Stimulated activated CD4-positive, alpha-beta T cell treated with anti-CD3 and anti-CD28 coated beads, Interleukin-4, amount 100 ng/mL, for 4 hours (primary cell): ENCODE measurements at regions not wholly inside any gene's neighbourhood (a gene's known extent, or its start where the extent isn't known, plus 50 kb on each side); places are given as distances from the start of the nearest gene placed in this dataset.
"Not testable (repeated sequence)": the region's sequence is repeated elsewhere in the genome, so short reads cannot be mapped to it uniquely, and the experiment has no call there.

Source experiments
- DNase-seq, 2 experiments: peaks; one replicate each; pipeline ENCODE4 v3.0.0-alpha.2; 2020

DNA sequence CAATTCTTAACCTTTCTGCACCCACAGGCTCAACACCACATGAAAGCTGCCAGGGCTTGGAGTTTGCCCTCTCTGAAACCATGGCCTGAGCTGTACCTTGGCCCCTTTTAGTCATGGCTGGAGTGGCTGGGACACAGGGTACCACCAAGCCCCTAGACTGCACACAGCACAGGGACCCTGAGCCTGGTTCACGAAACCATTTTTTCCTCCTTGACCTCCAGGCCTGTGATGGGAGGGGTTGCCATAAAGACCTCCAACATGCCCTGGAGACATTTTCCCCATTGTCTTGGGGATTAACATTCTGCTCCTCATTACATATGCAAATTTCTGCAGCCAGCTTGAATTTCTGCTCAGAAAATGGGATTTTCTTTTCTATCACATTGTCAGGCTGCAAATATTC lies 113.4 kb downstream of the XPNPEP1 start:
- not testable (repeated sequence) for DNase-seq

DNA sequence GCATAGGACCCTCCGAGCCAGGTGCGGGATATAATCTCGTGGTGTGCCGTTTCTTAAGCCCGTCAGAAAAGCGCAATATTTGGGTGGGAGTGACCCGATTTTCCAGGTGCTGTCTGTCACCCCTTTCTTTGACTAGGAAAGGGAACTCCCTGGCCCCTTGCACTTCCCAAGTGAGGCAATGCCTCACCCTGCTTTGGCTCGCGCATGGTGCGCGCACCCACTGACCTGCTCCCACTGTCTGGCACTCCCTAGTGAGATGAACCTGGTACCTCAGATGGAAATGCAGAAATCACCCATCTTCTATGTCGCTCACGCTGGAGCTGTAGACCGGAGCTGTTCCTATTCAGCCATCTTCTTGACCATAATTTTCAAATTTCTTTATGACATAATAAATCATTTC lies 122.1 kb downstream of the XPNPEP1 start:
- DNase-seq, result not testable (repeated sequence)

DNA sequence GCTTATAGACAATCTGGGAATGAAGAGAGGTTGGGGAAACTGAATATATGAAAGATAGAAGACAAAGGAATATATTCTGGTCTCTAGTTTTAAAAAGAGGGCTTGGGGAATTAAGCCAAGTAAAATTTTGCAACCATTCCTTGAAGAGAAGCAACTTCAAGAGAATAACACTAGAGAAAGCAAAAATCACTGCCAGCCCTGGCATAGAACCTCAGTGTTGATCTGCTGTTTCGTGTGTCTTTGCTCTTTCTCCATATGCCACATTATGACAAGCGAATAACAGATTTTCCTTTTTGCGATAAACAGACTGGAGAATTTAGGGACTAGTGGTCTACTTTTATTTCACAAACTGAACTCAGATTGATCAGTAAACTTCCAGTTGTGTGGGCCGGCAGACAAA lies 132.7 kb downstream of the XPNPEP1 start:
- no peak for DNase-seq

- no peak for DNase-seq
Measured at GRCh38 chr10:109784236-109784635, 139.1 kb downstream of the XPNPEP1 start.

GRCh38 chr10:109783286-109783685 lies 140.0 kb downstream of the XPNPEP1 start:
- no peak for DNase-seq

DNA sequence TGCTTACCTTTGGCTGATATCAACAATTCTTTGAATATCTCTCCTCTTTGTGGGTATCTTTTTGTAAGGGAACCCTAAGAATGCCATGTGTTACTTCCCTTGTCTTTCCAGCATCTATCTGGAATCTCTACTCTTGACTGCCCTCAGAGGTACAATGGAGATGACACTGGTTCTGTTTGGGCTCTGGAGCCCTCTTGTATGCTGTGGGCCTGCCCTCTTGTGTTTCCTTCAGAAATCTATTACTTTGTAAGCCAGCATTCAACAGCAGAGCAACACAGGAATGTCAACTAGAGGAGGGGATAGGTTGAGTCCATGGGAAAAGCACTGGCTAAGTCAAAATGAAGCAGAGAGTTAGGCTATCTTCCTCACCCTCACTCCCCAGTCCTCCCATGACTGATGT lies 142.3 kb downstream of the XPNPEP1 start:
- no peak for DNase-seq

- no peak for DNase-seq
Measured at GRCh38 chr10:109778993-109779392, 144.3 kb downstream of the XPNPEP1 start.

GRCh38 chr10:109774121-109774440 lies 149.2 kb downstream of the XPNPEP1 start:
- DNase-seq, result no peak

- DNase-seq, result no peak
Measured at GRCh38 chr10:109773288-109774120, 149.8 kb downstream of the XPNPEP1 start.

GRCh38 chr10:109770663-109771062 lies 152.6 kb downstream of the XPNPEP1 start:
- no peak for DNase-seq

GRCh38 chr10:109769966-109770365 lies 153.3 kb downstream of the XPNPEP1 start:
- DNase-seq, result no peak

- no peak for DNase-seq
Measured at GRCh38 chr10:109765838-109766237, 157.5 kb downstream of the XPNPEP1 start.

DNA sequence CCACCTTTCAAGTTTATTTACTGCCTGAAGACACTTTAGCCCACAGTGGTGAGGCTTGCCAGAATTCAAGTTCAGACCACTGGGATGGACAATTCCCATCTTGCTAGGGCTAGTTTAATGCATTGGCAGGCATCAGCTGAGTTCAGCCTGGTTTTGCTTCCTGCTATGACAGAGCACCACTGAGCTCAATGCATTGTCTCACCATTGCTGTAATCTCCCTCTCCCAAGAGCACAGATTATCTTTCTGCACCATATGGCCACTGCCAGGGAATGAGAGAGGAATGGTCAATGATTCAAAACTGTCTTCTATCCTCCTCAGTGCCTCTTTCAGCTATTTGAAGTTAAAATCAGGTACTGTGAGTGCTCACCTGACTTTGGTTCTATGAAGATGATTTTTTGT lies 160.8 kb downstream of the XPNPEP1 start:
- no peak for DNase-seq

DNA sequence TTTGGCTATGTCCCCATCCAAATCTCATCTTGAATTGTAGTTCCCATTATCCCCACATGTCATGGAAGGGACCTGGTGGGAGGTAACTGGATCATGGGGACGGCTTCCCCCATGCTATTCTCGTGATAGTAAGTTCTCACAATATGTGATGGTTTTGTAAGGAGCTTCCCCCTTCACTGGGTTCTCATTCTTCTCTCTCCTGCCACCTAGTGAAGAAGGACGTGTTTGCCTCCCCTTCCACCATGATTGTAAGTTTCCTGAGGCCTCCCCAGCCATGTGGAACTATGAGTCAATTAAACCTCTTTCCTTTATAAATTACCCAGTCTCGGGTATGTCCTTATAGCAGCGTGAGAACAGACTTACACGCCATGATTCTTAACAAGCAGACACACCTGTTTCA lies 165.6 kb downstream of the XPNPEP1 start:
- not testable (repeated sequence) for DNase-seq

DNA sequence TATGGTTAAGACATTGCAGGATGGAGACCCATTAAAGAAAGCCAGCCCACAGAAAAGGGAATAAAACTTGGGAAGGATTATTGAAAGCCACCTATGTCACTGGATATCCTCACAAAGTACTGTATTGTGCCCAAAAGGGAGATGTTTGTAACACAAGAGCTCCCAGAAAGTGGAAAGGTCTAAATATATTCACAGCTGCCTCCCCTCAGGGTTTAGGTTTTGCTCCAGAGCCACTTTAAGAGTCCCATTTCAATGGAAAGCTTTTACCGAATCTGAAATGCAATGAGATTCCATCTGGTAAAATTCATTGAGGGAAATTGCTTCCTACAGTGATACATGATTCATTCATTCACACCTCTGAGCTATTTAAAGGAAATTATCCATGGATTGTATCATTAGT lies 176.4 kb downstream of the XPNPEP1 start:
- no peak for DNase-seq

DNA sequence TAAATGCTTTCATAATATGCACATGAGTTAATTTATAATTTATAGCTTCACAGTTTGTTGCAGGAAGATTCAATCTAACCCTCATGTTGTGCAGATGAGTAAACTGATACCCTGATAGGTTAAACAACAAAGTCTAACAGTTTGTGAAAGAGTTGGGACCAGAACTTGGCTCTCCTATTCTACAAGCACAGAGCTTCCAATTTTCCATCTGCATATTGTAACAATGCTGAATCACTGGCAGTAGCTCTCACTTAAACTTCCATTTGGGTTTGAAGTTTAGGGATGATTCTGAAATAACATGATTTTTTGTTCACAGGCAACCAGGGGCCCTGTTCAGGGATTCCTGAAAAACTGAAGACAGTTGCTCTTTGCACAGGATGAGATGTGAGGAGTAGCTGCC lies 179.3 kb downstream of the XPNPEP1 start:
- no peak for DNase-seq

DNA sequence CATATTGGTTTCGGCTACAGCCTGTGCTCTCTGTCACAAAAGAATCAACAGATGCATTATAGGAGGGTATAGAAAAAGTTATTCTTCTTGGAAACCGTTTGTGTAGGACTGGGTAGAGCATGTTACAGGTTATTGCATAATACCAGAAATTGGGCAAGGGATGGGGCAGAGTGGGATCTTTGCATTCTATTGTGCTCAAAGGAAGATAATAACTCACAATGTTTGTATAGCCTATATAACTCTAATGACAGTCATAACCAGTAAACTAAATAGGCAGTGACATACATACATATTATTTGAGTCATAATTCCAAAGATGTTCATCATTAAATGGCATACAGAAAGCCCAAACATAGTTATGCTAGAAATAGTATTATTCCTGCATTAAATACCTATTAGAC lies 179.7 kb downstream of the XPNPEP1 start:
- DNase-seq, result no peak

DNA sequence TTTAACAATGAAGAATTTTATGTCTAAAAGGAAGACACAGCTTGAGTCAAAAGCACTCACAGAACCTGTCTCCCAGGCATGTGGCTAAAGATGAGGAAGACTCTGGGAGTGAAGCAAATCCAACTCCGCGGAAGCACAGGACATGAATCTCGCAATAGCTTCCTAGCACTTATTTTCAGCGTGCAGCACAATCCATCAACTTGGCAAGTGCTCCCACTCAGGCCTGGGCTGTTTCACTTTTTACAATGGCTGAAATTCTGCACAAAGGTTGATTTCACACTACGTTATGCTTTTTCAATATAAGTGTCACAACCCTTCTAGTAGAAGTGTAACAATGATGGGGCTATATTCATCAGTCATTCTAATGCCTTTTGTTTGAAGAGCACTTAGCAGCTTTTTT lies 180.2 kb downstream of the XPNPEP1 start:
- no peak for DNase-seq

- no peak for DNase-seq
Measured at GRCh38 chr10:109741712-109742111, 181.6 kb downstream of the XPNPEP1 start.

- no peak for DNase-seq
Measured at GRCh38 chr10:109740436-109740835, 182.9 kb downstream of the XPNPEP1 start.

DNA sequence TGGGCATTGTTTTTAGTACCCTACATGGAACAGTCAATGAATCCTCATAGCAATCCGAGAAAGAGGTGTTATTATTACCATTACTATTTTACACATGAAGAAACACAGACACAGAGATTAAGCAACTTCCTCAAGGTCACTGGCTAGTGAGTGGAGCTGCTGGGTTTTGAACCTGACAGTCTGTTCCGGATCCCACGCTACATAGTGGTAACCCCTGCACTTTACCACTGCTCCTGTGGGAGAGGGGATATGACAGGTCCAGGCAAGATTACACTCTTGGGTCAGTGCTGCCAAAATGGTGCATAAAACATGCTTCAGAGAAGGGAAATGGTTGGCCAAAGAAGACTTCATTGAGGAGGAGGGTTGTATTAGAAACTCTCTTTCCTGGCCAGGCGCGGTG lies 185.7 kb downstream of the XPNPEP1 start:
- DNase-seq, result no peak

GRCh38 chr10:109737009-109737408 lies 186.3 kb downstream of the XPNPEP1 start:
- no peak for DNase-seq

GRCh38 chr10:109735776-109736175 lies 187.5 kb downstream of the XPNPEP1 start:
- no peak for DNase-seq

GRCh38 chr10:109732254-109732965 lies 190.9 kb downstream of the XPNPEP1 start:
- DNase-seq, result no peak

- not testable (repeated sequence) for DNase-seq
Measured at GRCh38 chr10:109729895-109730294, 193.4 kb downstream of the XPNPEP1 start.
